Limb (tissue), 2 donors: ENCODE measurements at regions not wholly inside any gene's neighbourhood (a gene's known extent, or its start where the extent isn't known, plus 50 kb on each side); places are given as distances from the start of the nearest gene placed in this dataset.

Experiments used
- DNase-seq, 2 donors: peaks; one replicate each; pipeline ENCODE4 v3.0.0-alpha.2; 2016; ENCODE audit errors: extremely low spot score in 2 of 2

DNA sequence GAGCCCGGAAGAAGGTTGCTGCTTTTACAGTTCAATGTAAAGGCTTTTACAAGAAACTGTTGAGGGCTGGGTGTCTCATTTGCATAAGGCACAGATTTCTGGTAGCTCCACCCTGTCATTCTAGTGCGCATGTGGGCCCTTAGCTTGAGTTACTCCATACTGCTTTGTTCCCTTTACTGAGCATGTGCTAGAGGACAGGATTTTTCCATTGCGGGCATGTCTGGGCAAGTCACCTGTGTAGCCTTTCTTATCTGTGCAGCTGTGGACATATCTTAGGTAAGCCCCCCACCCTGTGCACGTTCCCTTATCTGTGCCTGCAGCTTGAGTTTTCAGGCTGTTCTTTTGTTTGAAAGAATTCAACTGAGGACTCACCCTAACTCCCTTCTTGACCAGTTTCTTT is 56.2 kb upstream of the ARHGAP5 start:
- no peak for DNase-seq

- no peak for DNase-seq
Observed at GRCh38 chr14:32021341-32021740, 55.8 kb upstream of the ARHGAP5 start.

DNA sequence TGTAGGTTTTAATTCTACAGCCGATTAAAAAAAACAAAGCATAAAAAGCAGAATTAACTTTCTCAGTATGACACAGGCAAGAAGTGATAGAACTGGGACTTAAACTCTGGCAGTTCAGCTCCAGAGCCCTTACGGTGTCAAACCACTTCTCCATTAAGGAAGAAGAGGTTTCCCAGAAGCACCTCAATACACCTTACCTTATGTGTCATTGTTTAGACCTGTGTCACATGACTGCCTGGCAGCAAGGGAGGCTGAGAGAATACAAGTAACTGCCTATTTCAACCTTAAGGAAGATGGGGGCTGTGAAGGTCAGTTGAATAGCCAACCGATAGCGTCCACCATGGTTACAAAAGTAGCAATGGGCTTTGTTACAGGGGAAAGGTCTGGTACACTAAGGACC is 54.6 kb upstream of the ARHGAP5 start:
- DNase-seq: no peak

DNA sequence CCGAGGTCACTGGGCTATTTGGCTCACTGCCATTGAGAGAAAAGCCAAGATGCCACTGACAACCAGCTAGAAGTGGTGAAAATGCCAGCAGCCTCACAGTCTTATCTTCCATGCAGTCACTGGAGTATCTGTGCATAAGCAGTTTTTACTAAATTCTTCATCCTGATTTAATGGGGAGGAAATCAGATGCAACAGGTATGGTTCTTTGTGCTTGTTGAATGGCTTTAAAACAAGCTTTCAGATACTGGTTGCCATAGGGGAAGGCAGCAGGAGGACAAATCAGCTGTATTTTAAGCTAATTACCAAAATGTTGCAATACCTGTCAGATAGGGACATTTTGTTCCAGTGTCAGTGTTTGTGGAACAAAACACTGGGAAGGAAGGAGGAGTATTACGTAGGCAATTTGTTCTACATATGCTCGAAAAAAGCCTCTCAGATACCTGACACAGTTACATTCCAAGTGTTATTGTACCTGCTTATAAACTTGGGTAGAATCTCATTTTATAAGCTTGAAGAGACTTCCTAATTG is 54.1 kb upstream of the ARHGAP5 start:
- no peak for DNase-seq

DNA sequence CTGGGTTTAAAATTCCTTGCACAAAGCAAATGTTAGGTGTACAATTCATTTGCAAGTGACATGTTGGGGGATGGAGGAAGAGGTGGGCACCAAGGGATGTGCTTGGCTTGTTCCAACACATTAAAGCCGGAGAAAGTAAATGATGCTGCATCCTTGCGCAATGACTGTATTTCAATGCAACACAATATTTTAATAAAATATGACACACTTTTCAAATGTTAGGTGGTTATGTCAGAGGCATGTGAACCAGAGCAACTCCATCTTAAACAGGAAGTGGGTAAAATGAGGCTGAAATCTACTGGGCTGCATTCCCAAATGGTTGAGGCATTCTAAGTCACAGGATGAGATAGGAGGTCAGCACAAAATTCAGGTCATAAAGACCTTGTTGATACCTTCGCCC is 53.6 kb upstream of the ARHGAP5 start:
- no peak for DNase-seq

DNA sequence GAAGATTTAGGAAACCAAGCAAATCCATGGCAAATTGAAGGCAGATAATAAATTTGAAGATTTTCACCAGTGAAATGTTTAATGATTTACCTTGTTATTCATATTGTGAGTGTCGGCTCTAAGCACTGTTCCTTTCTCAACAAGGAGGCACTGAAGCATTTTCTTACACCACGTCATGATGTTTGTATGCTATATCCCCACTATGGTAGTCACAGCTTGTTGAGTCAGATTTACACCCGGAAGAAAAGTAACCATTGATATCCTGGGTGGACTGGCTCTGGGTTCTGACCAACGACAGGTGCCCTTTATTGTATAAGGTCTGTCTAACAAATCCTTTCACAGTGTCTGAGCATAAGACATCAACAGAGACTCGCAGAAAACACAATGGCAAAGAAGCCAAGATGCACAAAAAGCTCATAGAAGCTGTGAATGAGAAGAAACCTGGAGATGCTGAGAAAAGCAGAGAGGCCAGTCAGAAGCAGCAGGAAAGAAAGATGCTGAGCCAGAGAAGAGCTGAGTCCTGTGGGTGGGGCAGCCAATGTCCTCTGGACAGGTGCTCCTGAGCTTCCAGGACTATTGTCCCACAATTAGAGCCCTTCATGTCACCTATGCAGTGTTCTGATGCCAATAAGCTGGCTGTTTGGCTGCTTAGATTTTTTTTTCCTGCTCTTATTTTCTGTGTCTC is 49.7 kb upstream of the ARHGAP5 start:
- DNase-seq: no peak
